SK-N-SH treated with all-trans-retinoic acid at 6 μM for 48 hours (cell line): ENCODE measurements at regions not wholly inside any gene's neighbourhood (a gene's known extent, or its start where the extent isn't known, plus 50 kb on each side); places are given as distances from the start of the nearest gene placed in this dataset.

Experiments used
- CSDC2 ChIP-seq: fragments of 250-450 bp; sonication (Bioruptor Pico); IDR thresholded peaks from 2 replicates; pipeline ENCODE4 v1.5.0; 2020; ENCODE audit warnings: mild to moderate bottlenecking, moderate library complexity
- ISL1 ChIP-seq: fragments of 250-450 bp; sonication (Bioruptor Pico); IDR thresholded peaks from 2 replicates; pipeline ENCODE4 v2.1.2; 2022; ENCODE audit warnings: mild to moderate bottlenecking, moderate library complexity
- OSR1 ChIP-seq: fragments of 250-450 bp; sonication (Bioruptor Pico); IDR thresholded peaks from 2 replicates; pipeline ENCODE4 v1.8.0; 2022; ENCODE audit warnings: moderate library complexity, mild to moderate bottlenecking, inconsistent platforms
- RARB ChIP-seq: fragments of 250-450 bp; sonication (Bioruptor Pico); IDR thresholded peaks from 2 replicates; pipeline ENCODE4 v1.8.0; 2021; ENCODE audit warnings: mild to moderate bottlenecking, moderate library complexity
- TOX ChIP-seq: fragments of 250-450 bp; sonication (Bioruptor Pico); IDR thresholded peaks from 2 replicates; pipeline ENCODE4 v1.8.0; 2021; ENCODE audit warnings: mild to moderate bottlenecking, moderate library complexity, borderline replicate concordance
- ZFP3 ChIP-seq: fragments of 250-450 bp; sonication (Bioruptor Pico); IDR thresholded peaks from 2 replicates; pipeline ENCODE4 v1.5.0; 2020; ENCODE audit warnings: mild to moderate bottlenecking, moderate library complexity
- ZFP30 ChIP-seq: fragments of 450-650 bp; formaldehyde crosslinking; IDR thresholded peaks from 2 replicates; pipeline ENCODE4 v1.5.0; 2022; ENCODE audit warnings: mild to moderate bottlenecking, moderate library complexity
- ZNF565 ChIP-seq: fragments of 450-650 bp; formaldehyde crosslinking; conservative IDR thresholded peaks from 2 replicates; pipeline ENCODE4 v1.5.0; 2020; ENCODE audit warnings: low read depth, mild to moderate bottlenecking, moderate library complexity
- ZNF70 ChIP-seq: fragments of 450-650 bp; formaldehyde crosslinking; IDR thresholded peaks from 2 replicates; pipeline ENCODE4 v1.5.0; 2020; ENCODE audit warnings: mild to moderate bottlenecking, moderate library complexity
- ZNF8 ChIP-seq: fragments of 450-650 bp; formaldehyde crosslinking; IDR thresholded peaks from 2 replicates; pipeline ENCODE4 v1.5.0; 2020; ENCODE audit warnings: mild to moderate bottlenecking, moderate library complexity
- TF ChIP-seq, protein P1 (sequence below): fragments of 250-450 bp; sonication (Bioruptor Pico); IDR thresholded peaks from 2 replicates; pipeline ENCODE4 v1.8.0; 2021; ENCODE audit warnings: low read depth, mild to moderate bottlenecking, moderate library complexity, borderline replicate concordance
- TF ChIP-seq, protein P2 (sequence below): fragments of 250-450 bp; sonication (Bioruptor Pico); IDR thresholded peaks from 2 replicates; pipeline ENCODE4 v1.5.1; 2020; ENCODE audit warnings: low read depth, mild to moderate bottlenecking, moderate library complexity
- TF ChIP-seq, protein P3 (sequence below): fragments of 250-450 bp; sonication (Bioruptor Pico); IDR thresholded peaks from 2 replicates; pipeline ENCODE4 v1.5.0; 2020; ENCODE audit warnings: mild to moderate bottlenecking, moderate library complexity

DNA sequence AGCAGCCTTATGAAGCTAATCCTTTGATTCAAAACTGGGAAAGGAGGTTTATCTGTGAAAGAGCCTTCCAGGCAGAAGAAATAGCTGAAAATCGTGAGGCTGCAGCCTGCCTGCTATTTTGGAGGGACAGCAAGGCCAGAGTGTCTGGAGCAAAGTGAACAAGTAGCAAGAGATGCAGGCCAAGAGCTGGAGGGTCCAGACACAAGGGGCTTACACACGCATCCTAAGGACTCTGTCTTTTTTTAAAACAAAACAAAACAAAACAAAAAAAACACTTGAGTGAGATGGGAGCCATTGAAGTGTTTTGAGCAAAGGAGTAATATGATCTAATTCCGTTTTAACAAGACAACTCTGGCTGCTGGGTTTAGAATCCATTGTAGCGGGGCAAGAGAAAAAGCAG, 76.4 kb upstream of the BCAT1 start:
- TF ChIP-seq ZFP3 (CRISPR knock-in tag) (no peak), OSR1 (no peak), ZNF70 (CRISPR knock-in tag) (no peak), ISL1 (CRISPR knock-in tag) (no peak), ZFP30 (CRISPR knock-in tag) (no peak), ZNF565 (no peak), CSDC2 (no peak), TOX (CRISPR knock-in tag) (no peak), ZNF8 (CRISPR knock-in tag) (no peak), RARB (CRISPR knock-in tag) (no peak)
- TF ChIP-seq, protein P1, sequence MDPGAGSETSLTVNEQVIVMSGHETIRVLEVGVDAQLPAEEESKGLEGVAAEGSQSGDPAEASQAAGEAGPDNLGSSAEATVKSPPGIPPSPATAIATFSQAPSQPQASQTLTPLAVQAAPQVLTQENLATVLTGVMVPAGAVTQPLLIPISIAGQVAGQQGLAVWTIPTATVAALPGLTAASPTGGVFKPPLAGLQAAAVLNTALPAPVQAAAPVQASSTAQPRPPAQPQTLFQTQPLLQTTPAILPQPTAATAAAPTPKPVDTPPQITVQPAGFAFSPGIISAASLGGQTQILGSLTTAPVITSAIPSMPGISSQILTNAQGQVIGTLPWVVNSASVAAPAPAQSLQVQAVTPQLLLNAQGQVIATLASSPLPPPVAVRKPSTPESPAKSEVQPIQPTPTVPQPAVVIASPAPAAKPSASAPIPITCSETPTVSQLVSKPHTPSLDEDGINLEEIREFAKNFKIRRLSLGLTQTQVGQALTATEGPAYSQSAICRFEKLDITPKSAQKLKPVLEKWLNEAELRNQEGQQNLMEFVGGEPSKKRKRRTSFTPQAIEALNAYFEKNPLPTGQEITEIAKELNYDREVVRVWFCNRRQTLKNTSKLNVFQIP (CRISPR knock-in tag), result no peak
- TF ChIP-seq, protein P2, sequence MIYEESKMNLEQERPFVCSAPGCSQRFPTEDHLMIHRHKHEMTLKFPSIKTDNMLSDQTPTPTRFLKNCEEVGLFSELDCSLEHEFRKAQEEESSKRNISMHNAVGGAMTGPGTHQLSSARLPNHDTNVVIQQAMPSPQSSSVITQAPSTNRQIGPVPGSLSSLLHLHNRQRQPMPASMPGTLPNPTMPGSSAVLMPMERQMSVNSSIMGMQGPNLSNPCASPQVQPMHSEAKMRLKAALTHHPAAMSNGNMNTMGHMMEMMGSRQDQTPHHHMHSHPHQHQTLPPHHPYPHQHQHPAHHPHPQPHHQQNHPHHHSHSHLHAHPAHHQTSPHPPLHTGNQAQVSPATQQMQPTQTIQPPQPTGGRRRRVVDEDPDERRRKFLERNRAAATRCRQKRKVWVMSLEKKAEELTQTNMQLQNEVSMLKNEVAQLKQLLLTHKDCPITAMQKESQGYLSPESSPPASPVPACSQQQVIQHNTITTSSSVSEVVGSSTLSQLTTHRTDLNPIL, result no peak
- TF ChIP-seq, protein P3, sequence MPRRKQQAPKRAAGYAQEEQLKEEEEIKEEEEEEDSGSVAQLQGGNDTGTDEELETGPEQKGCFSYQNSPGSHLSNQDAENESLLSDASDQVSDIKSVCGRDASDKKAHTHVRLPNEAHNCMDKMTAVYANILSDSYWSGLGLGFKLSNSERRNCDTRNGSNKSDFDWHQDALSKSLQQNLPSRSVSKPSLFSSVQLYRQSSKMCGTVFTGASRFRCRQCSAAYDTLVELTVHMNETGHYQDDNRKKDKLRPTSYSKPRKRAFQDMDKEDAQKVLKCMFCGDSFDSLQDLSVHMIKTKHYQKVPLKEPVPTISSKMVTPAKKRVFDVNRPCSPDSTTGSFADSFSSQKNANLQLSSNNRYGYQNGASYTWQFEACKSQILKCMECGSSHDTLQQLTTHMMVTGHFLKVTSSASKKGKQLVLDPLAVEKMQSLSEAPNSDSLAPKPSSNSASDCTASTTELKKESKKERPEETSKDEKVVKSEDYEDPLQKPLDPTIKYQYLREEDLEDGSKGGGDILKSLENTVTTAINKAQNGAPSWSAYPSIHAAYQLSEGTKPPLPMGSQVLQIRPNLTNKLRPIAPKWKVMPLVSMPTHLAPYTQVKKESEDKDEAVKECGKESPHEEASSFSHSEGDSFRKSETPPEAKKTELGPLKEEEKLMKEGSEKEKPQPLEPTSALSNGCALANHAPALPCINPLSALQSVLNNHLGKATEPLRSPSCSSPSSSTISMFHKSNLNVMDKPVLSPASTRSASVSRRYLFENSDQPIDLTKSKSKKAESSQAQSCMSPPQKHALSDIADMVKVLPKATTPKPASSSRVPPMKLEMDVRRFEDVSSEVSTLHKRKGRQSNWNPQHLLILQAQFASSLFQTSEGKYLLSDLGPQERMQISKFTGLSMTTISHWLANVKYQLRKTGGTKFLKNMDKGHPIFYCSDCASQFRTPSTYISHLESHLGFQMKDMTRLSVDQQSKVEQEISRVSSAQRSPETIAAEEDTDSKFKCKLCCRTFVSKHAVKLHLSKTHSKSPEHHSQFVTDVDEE (CRISPR knock-in tag), result no peak
